ENCODE measurements at regions not wholly inside any gene's neighbourhood (a gene's known extent, or its start where the extent isn't known, plus 50 kb on each side); places are given as distances from the start of the nearest gene placed in this dataset.

GRCh38 chr4:18071894-18072293 lies 50.3 kb upstream of the LCORL start:
- Histone ChIP-seq H3K27ac (no peak overlapping the region), H3K4me1 (replicated peaks in 1 of 2) (no peaks in the 10 kb centered on the region), H3K36me3 (replicated peaks in 1 of 2) (no peaks in the 10 kb centered on the region), H3K27me3 (peaks cover 4% of the 10 kb centered on the region), H3K4me3 (no peak overlapping the region), H3K9me3 (replicated peaks in 1 of 3) (no peaks in the 10 kb centered on the region)
- TF ChIP-seq POLR2A (IDR thresholded peaks at IDR 0.05) (no peak), CTCF (IDR thresholded peaks at IDR 0.05) (no peak)
- DNase-seq = no peak
- intact Hi-C loops (cut with DNase I) = no loop called here

Small RNA genes in the stretch of these regions (small RNA-seq; reads per million reads assigned to genes)
- gene RNA5SP157 = 0 reads per million in 2 donors

All from adrenal gland (tissue), 7 donors.